NCI-H2081 treated with DMSO at 0.1 percent for 48 hours (cell line): ENCODE measurements at regions not wholly inside any gene's neighbourhood (a gene's known extent, or its start where the extent isn't known, plus 50 kb on each side); places are given as distances from the start of the nearest gene placed in this dataset.

Experiments used
- DNase-seq: peaks from one replicate; lab custom pipeline; 2025; lab: John Stamatoyannopoulos, UW

- DNase-seq = no peak
These were observed 76.0 kb upstream of the OSR1 start for GRCh38 chr2:19434413-19434812.

- no peak for DNase-seq
These were observed 68.5 kb upstream of the OSR1 start for GRCh38 chr2:19426941-19427340.

DNA sequence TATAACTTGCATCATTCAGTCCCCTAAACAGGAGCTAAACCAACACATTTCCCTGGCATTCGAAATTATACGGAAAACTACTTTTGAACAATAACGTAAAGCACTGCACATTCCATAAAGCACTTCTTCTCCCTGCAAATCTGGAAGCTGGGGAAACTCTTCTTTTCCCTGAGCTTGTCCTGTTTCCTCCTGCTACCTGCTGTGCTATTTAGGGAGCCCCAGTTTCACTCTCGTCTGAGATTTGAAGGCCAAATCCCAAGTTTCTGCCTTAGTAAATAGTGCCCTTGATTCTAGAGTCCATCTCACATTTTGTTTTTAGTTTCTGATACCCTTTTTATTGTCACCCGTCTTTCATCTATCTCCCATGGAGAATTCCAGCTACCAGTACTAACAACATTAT is 67.7 kb upstream of the OSR1 start:
- no peak for DNase-seq

DNA sequence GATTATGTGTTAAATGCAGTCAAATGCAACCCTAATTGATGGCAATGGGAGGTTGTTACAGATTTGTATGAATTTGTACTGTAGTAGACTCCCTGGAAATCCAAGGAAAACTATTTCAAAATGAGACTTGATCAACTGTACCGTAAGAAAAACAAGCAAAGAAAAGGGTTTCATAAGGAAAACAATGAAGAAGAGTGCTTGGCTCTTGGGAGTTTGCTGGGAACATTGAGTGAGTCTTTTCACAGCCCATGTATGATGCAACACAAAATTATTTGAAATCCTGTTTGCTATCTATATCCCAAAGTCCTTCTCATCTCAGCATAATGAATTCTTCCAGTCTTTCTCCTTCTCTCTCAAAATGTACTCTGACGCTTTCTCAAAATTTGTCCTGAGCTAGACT is 67.0 kb upstream of the OSR1 start:
- no peak for DNase-seq

DNA sequence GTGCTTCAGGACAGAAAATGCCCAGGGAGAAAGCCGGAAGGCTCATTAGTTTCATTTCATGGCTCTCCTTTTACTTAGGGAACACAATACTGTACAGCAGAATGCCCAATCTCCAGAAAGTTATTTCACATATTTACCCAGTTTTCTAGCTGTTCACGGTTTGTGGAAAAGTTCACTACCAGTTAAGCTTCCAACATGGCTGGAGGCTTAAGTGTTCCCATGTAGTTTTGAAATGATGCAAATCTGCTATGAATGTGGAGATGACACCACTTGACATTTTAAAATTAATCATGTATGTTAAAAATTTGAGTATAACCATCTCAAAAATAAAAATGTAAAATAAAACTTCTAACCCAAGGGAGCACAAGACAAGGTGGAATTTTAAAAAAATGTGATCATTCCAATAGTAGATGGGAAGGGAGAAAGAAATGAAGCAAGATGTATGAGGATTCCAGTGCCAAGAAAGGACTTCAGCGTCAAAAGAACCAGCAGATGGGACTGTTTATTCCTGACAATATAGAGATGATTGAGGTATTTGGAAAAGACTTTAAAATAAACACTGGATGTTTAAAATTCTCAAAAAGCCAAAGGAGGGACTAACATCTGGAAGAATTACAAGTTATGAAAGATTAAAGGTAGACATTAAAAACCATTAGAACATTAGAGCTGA is 60.9 kb upstream of the OSR1 start:
- no peak for DNase-seq

- DNase-seq = no peak
These were observed 58.6 kb upstream of the OSR1 start for GRCh38 chr2:19416784-19417684.

DNA sequence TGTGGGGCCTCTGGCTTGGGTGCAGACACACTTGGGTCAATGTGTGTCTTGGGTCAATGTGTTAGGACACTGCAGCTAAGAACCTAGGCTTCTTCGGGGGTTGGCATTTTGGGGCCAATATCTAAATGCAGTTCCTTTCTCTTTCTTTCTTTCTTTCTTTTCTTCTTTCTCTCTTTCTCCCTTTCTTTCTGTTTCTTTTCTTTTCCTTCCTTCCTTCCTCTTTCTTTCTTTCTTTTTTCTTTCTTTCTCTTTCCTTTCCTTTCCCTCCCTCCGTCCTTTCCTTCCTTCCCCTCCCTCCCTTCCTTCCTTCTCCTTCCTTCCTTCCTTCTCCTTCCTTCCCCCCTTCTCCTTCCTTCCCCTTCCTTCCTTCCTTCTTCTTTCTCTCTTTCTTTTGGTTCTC is 57.7 kb upstream of the OSR1 start:
- DNase-seq = no peak

GRCh38 chr2:19409046-19409445 is 50.6 kb upstream of the OSR1 start:
- no peak for DNase-seq

DNA sequence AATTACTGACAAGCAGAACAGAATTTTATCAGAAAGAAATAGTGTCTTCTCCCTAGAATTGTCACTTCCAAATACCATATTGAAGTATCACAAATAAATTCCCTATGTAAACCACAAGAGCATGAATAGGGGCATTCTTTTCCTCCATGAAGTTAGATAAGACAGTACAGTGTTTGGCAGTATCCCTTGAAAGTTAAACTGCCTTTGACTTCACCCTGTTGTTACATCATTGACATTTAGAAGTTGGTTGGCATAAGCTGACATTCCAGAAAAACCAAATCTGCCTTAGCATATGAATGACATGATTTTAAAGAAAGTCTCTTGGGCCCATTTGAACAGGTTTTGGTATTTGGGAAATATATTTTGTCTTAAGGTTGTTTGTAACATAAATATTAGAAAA is 50.2 kb upstream of the OSR1 start:
- DNase-seq = no peak
